CD14-positive monocyte (primary cell): ENCODE measurements at regions not wholly inside any gene's neighbourhood (a gene's known extent, or its start where the extent isn't known, plus 50 kb on each side); places are given as distances from the start of the nearest gene placed in this dataset.

Experiments used
- DNase-seq, 3 donors: peaks; one replicate each; pipeline ENCODE4 v3.0.0-alpha.2; 2011 to 2022
- H2AFZ ChIP-seq: 2 replicates; pipeline ENCODE4 v1.6.0; 2012; ENCODE audit warnings: mild to moderate bottlenecking, low read depth, low read length, inconsistent platforms; ENCODE audit not compliant: insufficient read depth, poor library complexity, severe bottlenecking
- H3K27ac ChIP-seq, 2 donors: 1 replicate in 1 of 2; 2 replicates in 1 of 2; pipeline ENCODE4 v1.5.1; 2012 to 2013; ENCODE audit warnings: low read length in 2 of 2, control low read depth in 1 of 2, inconsistent platforms in 1 of 2, low read depth in 1 of 2, mild to moderate bottlenecking in 1 of 2
- H3K27me3 ChIP-seq, 2 donors: one replicate each; pipeline versions ENCODE4 v1.6.0 to v1.6.1; 2011 to 2013; ENCODE audit warnings: low read length in 2 of 2; ENCODE audit not compliant: control insufficient read depth in 2 of 2, insufficient read depth in 2 of 2
- H3K36me3 ChIP-seq, 2 donors: replicated peaks in 1 of 2; 1 replicate in 1 of 2; 2 replicates in 1 of 2; pipeline versions ENCODE4 v1.5.1 to v1.6.1; 2012 to 2013; ENCODE audit warnings: low read length in 2 of 2, control low read depth in 1 of 2, inconsistent platforms in 1 of 2, mild to moderate bottlenecking in 1 of 2; ENCODE audit not compliant: insufficient read depth in 2 of 2, control insufficient read depth in 1 of 2
- H3K4me1 ChIP-seq, 2 donors: 1 replicate in 1 of 2; 2 replicates in 1 of 2; pipeline versions ENCODE4 v1.5.1 to v1.6.1; 2012 to 2013; ENCODE audit warnings: low read length in 2 of 2, control low read depth in 1 of 2, inconsistent platforms in 1 of 2, mild to moderate bottlenecking in 1 of 2, moderate library complexity in 1 of 2; ENCODE audit not compliant: insufficient read depth in 2 of 2, control insufficient read depth in 1 of 2
- H3K4me2 ChIP-seq: replicated peaks from 2 replicates; pipeline ENCODE3; 2012; ENCODE audit warnings: low read length, moderate library complexity, mild to moderate bottlenecking; ENCODE audit not compliant: poor library complexity, severe bottlenecking; ENCODE audit errors: extremely low read depth
- H3K4me3 ChIP-seq, 3 experiments: fragments of 200-600 bp in 1 of 3; sonication (generic) in 1 of 3; replicated peaks in 1 of 3; 1 replicate in 2 of 3; 2 replicates in 1 of 3; pipeline ENCODE4 v1.5.1; 2011 to 2013; ENCODE audit warnings: low read length in 3 of 3, mild to moderate bottlenecking in 3 of 3, control low read depth in 2 of 3, low read depth in 2 of 3, inconsistent platforms in 1 of 3, moderate library complexity in 1 of 3
- H3K79me2 ChIP-seq: 2 replicates; pipeline ENCODE4 v1.6.0; 2012; ENCODE audit warnings: mild to moderate bottlenecking, control low read depth, inconsistent platforms, low read length, moderate library complexity; ENCODE audit not compliant: insufficient read depth
- H3K9ac ChIP-seq: 2 replicates; pipeline ENCODE4 v1.6.0; 2017; ENCODE audit warnings: low read length, mild to moderate bottlenecking; ENCODE audit not compliant: insufficient read depth, poor library complexity, severe bottlenecking
- H3K9me3 ChIP-seq, 2 donors: replicated peaks in 1 of 2; 1 replicate in 1 of 2; 2 replicates in 1 of 2; pipeline versions ENCODE4 v1.5.1 to v1.6.1; 2012 to 2013; ENCODE audit warnings: low read length in 2 of 2, control low read depth in 1 of 2; ENCODE audit not compliant: control insufficient read depth in 1 of 2, insufficient read depth in 1 of 2
- H4K20me1 ChIP-seq: 2 replicates; pipeline ENCODE4 v1.6.0; 2012; ENCODE audit warnings: mild to moderate bottlenecking, low read length, control low read depth, moderate library complexity; ENCODE audit not compliant: insufficient read depth
- H3K27ac Mint-ChIP-seq, 7 donors: one replicate each; pipeline ENCODE4 v1.8.0; 2020; ENCODE audit warnings: mild to moderate bottlenecking in 7 of 7, mixed read lengths in 7 of 7, moderate library complexity in 6 of 7, inconsistent platforms in 2 of 7
- H3K27me3 Mint-ChIP-seq, 3 donors: one replicate each; pipeline ENCODE4 v1.8.0; 2021 to 2022; ENCODE audit warnings: low read depth in 3 of 3, mild to moderate bottlenecking in 3 of 3, mixed read lengths in 3 of 3, moderate library complexity in 3 of 3, inconsistent platforms in 1 of 3
- H3K36me3 Mint-ChIP-seq, 2 donors: one replicate each; pipeline ENCODE4 v1.8.0; 2020; ENCODE audit warnings: mixed read lengths in 2 of 2, inconsistent platforms in 1 of 2, mild to moderate bottlenecking in 1 of 2
- H3K4me1 Mint-ChIP-seq: one replicate; pipeline ENCODE4 v1.8.0; 2020; ENCODE audit warnings: mild to moderate bottlenecking, mixed read lengths
- H3K4me3 Mint-ChIP-seq, 2 donors: one replicate each; pipeline ENCODE4 v1.8.0; 2020; ENCODE audit warnings: mild to moderate bottlenecking in 2 of 2, mixed read lengths in 2 of 2, moderate library complexity in 1 of 2
- H3K9me3 Mint-ChIP-seq, 7 donors: one replicate each; pipeline ENCODE4 v1.8.0; 2020 to 2022; ENCODE audit warnings: mixed read lengths in 7 of 7, mild to moderate bottlenecking in 6 of 7, moderate library complexity in 6 of 7, inconsistent platforms in 2 of 7
- CTCF ChIP-seq: fragments of 200-600 bp; IDR thresholded peaks from one replicate; pipeline ENCODE4 v1.8.0; 2022; ENCODE audit warnings: antibody characterized with exemption, mild to moderate bottlenecking
- WGBS: methylation state at CpG from one replicate; pipeline ENCODE4 v1.1.5; 2013; ENCODE audit warnings: missing lambda C conversion rate; ENCODE audit not compliant: insufficient coverage; 5-methylcytosine and 5-hydroxymethylcytosine counted together
- intact Hi-C, 2 donors: fragments of 100-400 bp; cut with micrococcal nuclease; formaldehyde crosslinking; loops; one replicate each; pipeline versions ENCODE4 v1.15.0 to v1.15.1; 2023

- Histone ChIP-seq H3K9ac (no peak overlapping the region), H2AFZ (no peak overlapping the region), H3K36me3 (no peaks in the 10 kb centered on the region), H3K79me2 (no peaks in the 10 kb centered on the region), H3K4me3 (no peak overlapping the region), H3K4me2 (no peak overlapping the region), H3K27ac (no peak overlapping the region), H3K4me1 (no peaks in the 10 kb centered on the region), H3K27me3 (no peaks in the 10 kb centered on the region), H4K20me1 (no peaks in the 10 kb centered on the region), H3K9me3 (no peaks in the 10 kb centered on the region)
- intact Hi-C loops = no loop called here
- no peak for DNase-seq
- H3K36me3 Mint-ChIP-seq = no peaks in the 10 kb centered on the region
- 100% methylated on average over 1 of the region's 1 CpG for WGBS
- H3K9me3 Mint-ChIP-seq = peaks cover 0 to 3% (median 0%) of the 10 kb centered on the region in 7 donors
- H3K27me3 Mint-ChIP-seq = no peaks in the 10 kb centered on the region
- no peaks in the 10 kb centered on the region for H3K4me1 Mint-ChIP-seq
- TF ChIP-seq CTCF = no peak
- no peak overlapping the region for H3K27ac Mint-ChIP-seq
- H3K4me3 Mint-ChIP-seq = no peak overlapping the region
Measured at GRCh38 chr5:92665506-92665905, 915.5 kb downstream of the NR2F1-AS1 start.

GRCh38 chr5:92662741-92663140 lies 918.3 kb downstream of the NR2F1-AS1 start:
- no peaks in the 10 kb centered on the region for H3K36me3 ChIP-seq
- H3K9me3 ChIP-seq = no peaks in the 10 kb centered on the region
- Mint-ChIP-seq H3K9me3 (peaks cover 0 to 4% (median 0%) of the 10 kb centered on the region in 7 donors), H3K4me3 (no peak overlapping the region), H3K27me3 (peaks cover 0 to 4% (median 0%) of the 10 kb centered on the region in 3 donors), H3K36me3 (no peaks in the 10 kb centered on the region), H3K27ac (no peak overlapping the region), H3K4me1 (no peaks in the 10 kb centered on the region)
- H3K4me1 ChIP-seq = no peaks in the 10 kb centered on the region
- intact Hi-C loops = no loop called here
- H3K27me3 ChIP-seq = no peaks in the 10 kb centered on the region
- WGBS = 100% methylated on average over 1 of the region's 3 CpGs
- no peak overlapping the region for H3K4me3 ChIP-seq
- no peak overlapping the region for H2AFZ ChIP-seq
- H3K79me2 ChIP-seq = no peaks in the 10 kb centered on the region
- H3K4me2 ChIP-seq = no peak overlapping the region
- no peak for DNase-seq
- H3K27ac ChIP-seq = no peak overlapping the region
- no peak overlapping the region for H3K9ac ChIP-seq
- TF ChIP-seq CTCF = no peak
- no peaks in the 10 kb centered on the region for H4K20me1 ChIP-seq
